ENCODE measurements at regions not wholly inside any gene's neighbourhood (a gene's known extent, or its start where the extent isn't known, plus 50 kb on each side); places are given as distances from the start of the nearest gene placed in this dataset.

GRCh38 chr2:129765678-129766351 lies 213.7 kb upstream of the RAB6C start:
- no peak overlapping the region for H3K4me3 ChIP-seq
- no peaks in the 10 kb centered on the region for H3K9me3 ChIP-seq
- H3K36me3 ChIP-seq = no peaks in the 10 kb centered on the region
- TF ChIP-seq CTCF (IDR thresholded peaks at IDR 0.05) = no peak
- peak in 1 of 3 donors; percentile 27 for DNase-seq
- no peaks in the 10 kb centered on the region for H3K4me1 ChIP-seq
- H3K27ac ChIP-seq = no peak overlapping the region
- no peaks in the 10 kb centered on the region for H3K27me3 ChIP-seq

- Histone ChIP-seq H3K27ac (no peak overlapping the region), H3K4me1 (no peaks in the 10 kb centered on the region), H3K9me3 (no peaks in the 10 kb centered on the region), H3K27me3 (no peaks in the 10 kb centered on the region), H3K4me3 (no peak overlapping the region), H3K36me3 (no peaks in the 10 kb centered on the region)
- TF ChIP-seq POLR2A (IDR thresholded peaks at IDR 0.05) = no peak
- TF ChIP-seq CTCF (IDR thresholded peaks at IDR 0.05) = no peak
- no peak for DNase-seq
These were observed 213.0 kb upstream of the RAB6C start for GRCh38 chr2:129766374-129766993.

GRCh38 chr2:129767346-129768035 lies 212.0 kb upstream of the RAB6C start:
- Histone ChIP-seq H3K27ac (no peak overlapping the region), H3K4me1 (no peaks in the 10 kb centered on the region), H3K36me3 (no peaks in the 10 kb centered on the region), H3K4me3 (no peak overlapping the region), H3K9me3 (no peaks in the 10 kb centered on the region), H3K27me3 (no peaks in the 10 kb centered on the region)
- no peak for DNase-seq
- no peak for TF ChIP-seq CTCF (IDR thresholded peaks at IDR 0.05)
- TF ChIP-seq POLR2A (IDR thresholded peaks at IDR 0.05) = no peak

GRCh38 chr2:129768036-129768386 lies 211.5 kb upstream of the RAB6C start:
- Histone ChIP-seq H3K27me3 (no peaks in the 10 kb centered on the region), H3K36me3 (no peaks in the 10 kb centered on the region), H3K9me3 (no peaks in the 10 kb centered on the region), H3K27ac (no peak overlapping the region), H3K4me1 (no peaks in the 10 kb centered on the region), H3K4me3 (no peak overlapping the region)
- TF ChIP-seq POLR2A (IDR thresholded peaks at IDR 0.05) (no peak), CTCF (IDR thresholded peaks at IDR 0.05) (no peak)
- DNase-seq = no peak

- TF ChIP-seq POLR2A (IDR thresholded peaks at IDR 0.05) (no peak), CTCF (IDR thresholded peaks at IDR 0.05) (no peak)
- no peaks in the 10 kb centered on the region for H3K4me1 ChIP-seq
- H3K27ac ChIP-seq = no peak overlapping the region
- no peaks in the 10 kb centered on the region for H3K9me3 ChIP-seq
- H3K4me3 ChIP-seq = no peak overlapping the region
- H3K36me3 ChIP-seq = no peaks in the 10 kb centered on the region
- no peaks in the 10 kb centered on the region for H3K27me3 ChIP-seq
- no peak for DNase-seq
These were observed 210.8 kb upstream of the RAB6C start for GRCh38 chr2:129768485-129769184.

Data from Peyer's patch (tissue), 4 donors.